C4-2B (cell line): ENCODE measurements at regions not wholly inside any gene's neighbourhood (a gene's known extent, or its start where the extent isn't known, plus 50 kb on each side); places are given as distances from the start of the nearest gene placed in this dataset.

Experiments
- H3K27ac ChIP-seq: fragments of 450-650 bp; 2 replicates; pipeline ENCODE4 v1.5.1; 2017
- CTCF ChIP-seq: fragments of 450-650 bp; conservative IDR thresholded peaks from 2 replicates; pipeline ENCODE4 v1.5.1; 2017; ENCODE audit warnings: mild to moderate bottlenecking
- ZFX ChIP-seq: fragments of 450-650 bp; IDR thresholded peaks from 2 replicates; pipeline ENCODE4 v1.6.1; 2017

DNA sequence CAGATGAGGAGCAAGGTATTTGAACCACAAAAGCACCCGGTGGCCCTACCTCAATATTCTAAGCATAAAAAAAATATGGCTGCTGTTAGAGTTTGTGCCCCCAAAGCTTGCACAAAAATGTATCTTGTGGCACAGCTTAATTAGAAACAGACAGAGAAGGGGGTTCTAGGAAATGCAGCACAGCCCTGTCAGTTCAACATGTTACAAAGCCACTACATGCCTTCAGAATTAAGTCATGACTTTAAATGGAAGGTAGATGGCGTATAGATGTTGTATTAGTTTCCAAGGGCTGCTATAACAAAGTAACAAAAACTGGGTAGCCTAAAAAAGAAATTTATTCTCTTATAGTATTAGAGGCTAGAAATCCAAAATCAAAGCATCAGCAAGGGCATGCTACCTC is 703.8 kb downstream of the DIAPH3 start:
- no peak for TF ChIP-seq ZFX
- no peak for TF ChIP-seq CTCF
- no peak overlapping the region for H3K27ac ChIP-seq

DNA sequence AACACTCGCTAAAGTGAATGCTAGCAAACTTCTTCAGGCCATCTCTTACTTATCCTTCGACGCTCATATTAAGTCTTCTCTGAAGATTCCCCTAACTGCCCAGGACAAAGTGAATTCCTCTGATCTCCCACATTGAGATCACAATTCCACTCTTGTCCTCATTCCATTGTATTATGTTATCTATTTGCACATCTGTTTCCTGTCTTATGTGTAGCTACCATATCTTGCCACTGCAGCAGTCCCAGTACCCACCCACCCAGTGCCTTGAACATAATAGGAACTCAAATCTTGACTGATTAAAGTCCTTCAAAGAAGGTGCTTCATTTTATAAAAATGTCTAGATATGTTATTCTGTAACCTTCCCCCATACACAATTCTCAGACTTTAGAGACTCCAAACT is 702.3 kb downstream of the DIAPH3 start:
- no peak for TF ChIP-seq ZFX
- TF ChIP-seq CTCF: no peak
- H3K27ac ChIP-seq: no peak overlapping the region

- TF ChIP-seq ZFX (no peak), CTCF (no peak)
- H3K27ac ChIP-seq: no peak overlapping the region
Measured at GRCh38 chr13:59463023-59463422, 700.7 kb downstream of the DIAPH3 start.

DNA sequence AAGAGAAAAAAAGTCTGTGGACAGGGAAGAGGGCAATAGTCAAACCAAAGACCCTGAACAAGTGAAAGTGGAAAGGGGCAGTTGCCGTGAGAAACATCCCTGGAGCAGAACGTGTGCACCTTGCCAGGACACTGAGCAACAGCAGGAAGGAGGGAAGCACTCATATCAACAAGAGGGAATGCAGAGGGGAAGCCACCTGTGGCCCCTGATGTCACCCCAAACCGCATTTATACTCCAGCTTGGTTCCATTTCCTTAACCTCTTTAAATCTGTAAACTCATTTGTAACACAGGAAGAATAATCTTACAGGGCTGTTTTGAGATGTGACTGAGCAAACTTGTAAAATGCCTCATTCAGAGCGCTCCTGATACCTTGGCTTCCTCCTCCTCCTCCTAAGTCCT is 698.8 kb downstream of the DIAPH3 start:
- no peak overlapping the region for H3K27ac ChIP-seq
- TF ChIP-seq CTCF: no peak
- no peak for TF ChIP-seq ZFX

DNA sequence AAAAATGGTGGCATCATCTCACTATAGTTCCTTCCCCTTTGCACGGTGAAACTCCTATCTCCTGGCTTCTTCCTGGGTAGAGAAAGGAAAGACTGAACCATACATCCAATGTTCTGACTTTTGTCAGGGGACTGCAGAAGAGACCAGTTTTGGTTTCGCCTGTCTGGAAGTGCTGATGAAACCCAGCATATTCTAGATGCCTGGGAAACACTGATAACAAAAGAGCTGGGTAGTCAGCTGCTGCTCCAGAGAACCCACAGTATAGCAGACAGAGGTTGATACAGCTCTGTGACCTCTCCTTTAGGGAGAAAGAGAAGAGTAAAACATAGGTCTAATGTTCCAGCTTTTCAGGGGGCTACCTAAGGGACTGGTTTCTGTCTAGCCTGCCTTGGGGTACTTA is 695.3 kb downstream of the DIAPH3 start:
- H3K27ac ChIP-seq: no peak overlapping the region
- TF ChIP-seq CTCF: no peak
- no peak for TF ChIP-seq ZFX

DNA sequence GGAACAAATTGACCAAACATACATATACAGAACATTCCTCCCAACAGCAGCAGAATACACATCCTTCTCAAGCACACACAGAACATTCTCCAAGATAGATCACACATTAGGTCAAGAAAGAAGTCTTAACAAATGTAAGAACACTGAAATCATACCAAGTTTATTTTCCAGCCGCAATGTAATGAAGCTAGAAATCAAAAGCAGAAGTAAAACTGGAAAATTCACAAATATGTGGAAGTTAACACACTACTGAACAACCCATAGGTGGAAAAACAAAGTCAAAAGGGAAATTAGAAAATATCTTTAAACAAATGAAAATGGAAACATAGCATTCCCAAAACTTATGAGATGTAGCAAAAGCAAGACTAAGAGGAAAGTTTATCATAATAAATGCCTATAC is 692.6 kb downstream of the DIAPH3 start:
- H3K27ac ChIP-seq: no peak overlapping the region
- no peak for TF ChIP-seq ZFX
- TF ChIP-seq CTCF: no peak

GRCh38 chr13:59472134-59472533 is 691.6 kb downstream of the DIAPH3 start:
- H3K27ac ChIP-seq: no peak overlapping the region
- TF ChIP-seq ZFX (no peak), CTCF (no peak)
